GM12873 (cell line): ENCODE measurements at regions not wholly inside any gene's neighbourhood (a gene's known extent, or its start where the extent isn't known, plus 50 kb on each side); places are given as distances from the start of the nearest gene placed in this dataset.

ENCODE experiments used
- CTCF ChIP-seq: IDR thresholded peaks from 2 replicates; pipeline ENCODE4 v1.5.1; 2012; ENCODE audit warnings: low read depth, mild to moderate bottlenecking, moderate library complexity, low read length, control low read depth; ENCODE audit not compliant: insufficient read depth; ENCODE audit errors: missing control alignments

GRCh38 chr14:101008631-101009336 lies 105.3 kb upstream of the RTL1 start:
- no peak for TF ChIP-seq CTCF

- no peak for TF ChIP-seq CTCF
These were observed 106.0 kb upstream of the RTL1 start for GRCh38 chr14:101009531-101009930.

- no peak for TF ChIP-seq CTCF
These were observed 106.8 kb upstream of the RTL1 start for GRCh38 chr14:101010293-101010692.

- no peak for TF ChIP-seq CTCF
These were observed 107.3 kb upstream of the RTL1 start for GRCh38 chr14:101010835-101011234.

GRCh38 chr14:101017209-101017608 lies 113.7 kb upstream of the RTL1 start:
- no peak for TF ChIP-seq CTCF

- TF ChIP-seq CTCF, result no peak
These were observed 114.5 kb upstream of the RTL1 start for GRCh38 chr14:101017806-101018560.

GRCh38 chr14:101018561-101019290 lies 115.2 kb upstream of the RTL1 start:
- no peak for TF ChIP-seq CTCF
